Endodermal cell (in vitro differentiated cells): ENCODE measurements at regions not wholly inside any gene's neighbourhood (a gene's known extent, or its start where the extent isn't known, plus 50 kb on each side); places are given as distances from the start of the nearest gene placed in this dataset.
A peak's percentile ranks its signal among the peaks of the same experiment; 100 is the strongest.

Experiments used
- DNase-seq: peaks from one replicate; pipeline ENCODE4 v3.0.0-alpha.2; 2017
- H3K27ac ChIP-seq: 2 replicates; pipeline ENCODE4 v1.5.1; 2013; ENCODE audit warnings: mild to moderate bottlenecking, low read depth, low read length, moderate library complexity
- H3K27me3 ChIP-seq: 2 replicates; pipeline ENCODE4 v1.6.1; 2013; ENCODE audit warnings: mild to moderate bottlenecking, low read length, moderate library complexity; ENCODE audit not compliant: insufficient read depth, control insufficient read depth, poor library complexity, severe bottlenecking
- H3K36me3 ChIP-seq: 2 replicates; pipeline ENCODE4 v1.7.0; 2013; ENCODE audit warnings: mild to moderate bottlenecking, low read length, moderate library complexity; ENCODE audit not compliant: control insufficient read depth, insufficient read depth
- H3K4me1 ChIP-seq: one replicate; pipeline ENCODE4 v1.7.0; 2013; ENCODE audit warnings: low read length; ENCODE audit not compliant: control insufficient read depth, insufficient read depth
- H3K4me3 ChIP-seq: 2 replicates; pipeline ENCODE4 v1.5.1; 2013; ENCODE audit warnings: mild to moderate bottlenecking, low read length, moderate library complexity
- H3K9ac ChIP-seq: 2 replicates; pipeline ENCODE4 v1.6.1; 2013; ENCODE audit warnings: mild to moderate bottlenecking, low read length, moderate library complexity; ENCODE audit not compliant: poor library complexity, severe bottlenecking; ENCODE audit errors: extremely low read depth
- H3K9me3 ChIP-seq: 2 replicates; pipeline ENCODE4 v1.6.1; 2013; ENCODE audit warnings: mild to moderate bottlenecking, low read length, moderate library complexity; ENCODE audit not compliant: control insufficient read depth
- H3K27ac Mint-ChIP-seq: 2 replicates; pipeline ENCODE4 v1.8.0; 2020; ENCODE audit warnings: mixed read lengths
- H3K27me3 Mint-ChIP-seq: 2 replicates; pipeline ENCODE4 v1.8.0; 2021; ENCODE audit warnings: mild to moderate bottlenecking, mixed read lengths; ENCODE audit not compliant: insufficient read depth
- H3K36me3 Mint-ChIP-seq: 2 replicates; pipeline ENCODE4 v1.8.0; 2020; ENCODE audit warnings: low read depth, mixed read lengths
- H3K4me1 Mint-ChIP-seq: 2 replicates; pipeline ENCODE4 v1.8.0; 2020; ENCODE audit warnings: mixed read lengths
- H3K4me3 Mint-ChIP-seq: 2 replicates; pipeline ENCODE4 v1.8.0; 2020; ENCODE audit warnings: mild to moderate bottlenecking, moderate library complexity, mixed read lengths
- H3K9me3 Mint-ChIP-seq: 2 replicates; pipeline ENCODE4 v1.8.0; 2020; ENCODE audit warnings: mild to moderate bottlenecking, mixed read lengths
- WGBS, 2 experiments: methylation state at CpG; one replicate each; pipeline versions ENCODE4 v1.1.5 to v1.1.7; 2013; ENCODE audit warnings: missing lambda C conversion rate in 2 of 2, mixed read lengths in 1 of 2; ENCODE audit not compliant: insufficient coverage in 1 of 2, insufficient read length in 1 of 2; 5-methylcytosine and 5-hydroxymethylcytosine counted together
- TF ChIP-seq, protein P1 (sequence below): fragments of 200-600 bp; sonication (generic); conservative IDR thresholded peaks from 2 replicates; pipeline ENCODE4 v1.5.0; 2021; ENCODE audit warnings: antibody characterized with exemption, mild to moderate bottlenecking

DNA sequence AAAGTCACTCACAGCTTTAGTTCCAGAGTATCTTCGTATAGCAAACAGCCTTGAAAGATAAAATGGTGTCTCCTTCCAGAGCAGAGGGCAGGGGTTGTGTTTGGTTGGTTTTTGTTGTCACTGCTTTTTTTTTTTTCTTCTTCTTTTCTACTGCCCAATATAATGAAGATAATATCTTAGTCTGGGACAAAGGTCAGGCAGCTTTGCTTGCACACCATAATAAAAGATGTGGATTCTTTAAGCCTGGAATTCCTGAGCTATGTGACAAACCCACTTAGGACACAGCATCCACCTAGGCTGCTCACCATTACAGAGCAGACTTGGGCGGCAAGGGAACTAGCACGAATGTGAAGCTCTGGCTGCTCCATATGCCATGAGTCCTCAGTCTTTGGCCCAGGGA is 165.6 kb upstream of the MIR17HG start:
- H3K27ac ChIP-seq: no peak overlapping the region
- H3K9me3 Mint-ChIP-seq: no peaks in the 10 kb centered on the region
- H3K9ac ChIP-seq: no peak overlapping the region
- no peak overlapping the region for H3K4me3 Mint-ChIP-seq
- H3K4me1 Mint-ChIP-seq: peaks cover 6% of the 10 kb centered on the region
- no peak for DNase-seq
- H3K36me3 Mint-ChIP-seq: no peaks in the 10 kb centered on the region
- H3K9me3 ChIP-seq: no peaks in the 10 kb centered on the region
- TF ChIP-seq, protein P1, sequence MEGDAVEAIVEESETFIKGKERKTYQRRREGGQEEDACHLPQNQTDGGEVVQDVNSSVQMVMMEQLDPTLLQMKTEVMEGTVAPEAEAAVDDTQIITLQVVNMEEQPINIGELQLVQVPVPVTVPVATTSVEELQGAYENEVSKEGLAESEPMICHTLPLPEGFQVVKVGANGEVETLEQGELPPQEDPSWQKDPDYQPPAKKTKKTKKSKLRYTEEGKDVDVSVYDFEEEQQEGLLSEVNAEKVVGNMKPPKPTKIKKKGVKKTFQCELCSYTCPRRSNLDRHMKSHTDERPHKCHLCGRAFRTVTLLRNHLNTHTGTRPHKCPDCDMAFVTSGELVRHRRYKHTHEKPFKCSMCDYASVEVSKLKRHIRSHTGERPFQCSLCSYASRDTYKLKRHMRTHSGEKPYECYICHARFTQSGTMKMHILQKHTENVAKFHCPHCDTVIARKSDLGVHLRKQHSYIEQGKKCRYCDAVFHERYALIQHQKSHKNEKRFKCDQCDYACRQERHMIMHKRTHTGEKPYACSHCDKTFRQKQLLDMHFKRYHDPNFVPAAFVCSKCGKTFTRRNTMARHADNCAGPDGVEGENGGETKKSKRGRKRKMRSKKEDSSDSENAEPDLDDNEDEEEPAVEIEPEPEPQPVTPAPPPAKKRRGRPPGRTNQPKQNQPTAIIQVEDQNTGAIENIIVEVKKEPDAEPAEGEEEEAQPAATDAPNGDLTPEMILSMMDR: no peak
- H3K36me3 ChIP-seq: no peaks in the 10 kb centered on the region
- H3K27me3 ChIP-seq: peaks cover 10% of the 10 kb centered on the region
- H3K4me3 ChIP-seq: no peak overlapping the region
- 96% methylated on average over 3 of the region's 3 CpGs; no CpG with 5 or more reads in 1 of the 2 experiments for WGBS, 2 experiments
- no peak overlapping the region for H3K27ac Mint-ChIP-seq
- no peaks in the 10 kb centered on the region for H3K27me3 Mint-ChIP-seq
- H3K4me1 ChIP-seq: no peaks in the 10 kb centered on the region

DNA sequence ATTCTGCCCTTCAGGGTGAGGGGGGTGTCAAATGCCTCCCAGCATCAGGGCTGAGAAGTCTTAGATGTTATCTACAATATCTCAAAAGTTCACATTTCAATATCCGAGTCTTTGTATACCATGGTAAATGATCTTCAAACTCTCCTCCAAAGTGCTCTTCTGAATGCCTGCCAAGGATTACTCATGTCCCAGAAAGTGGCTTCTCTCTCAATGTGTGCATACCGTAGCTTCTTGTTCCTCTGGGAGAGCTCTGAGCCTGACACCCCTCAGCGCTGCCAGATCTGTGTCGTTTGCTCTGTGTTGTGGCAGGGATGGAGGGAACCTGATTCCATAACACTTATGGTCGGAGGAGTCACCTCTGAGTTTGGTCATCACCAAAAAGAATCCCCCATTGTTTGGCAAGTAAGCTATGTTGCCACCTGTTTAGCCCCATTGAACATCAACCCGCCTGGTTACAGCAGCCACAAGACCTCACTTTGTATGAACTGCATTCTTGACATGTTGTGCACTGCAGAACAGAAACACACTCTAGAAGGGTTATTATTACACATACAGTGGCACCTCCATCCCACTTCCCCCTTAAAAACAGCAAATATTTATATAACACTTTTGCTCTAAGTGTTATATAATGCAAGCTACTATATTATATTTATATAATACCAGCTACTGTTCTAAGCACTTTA is 163.1 kb upstream of the MIR17HG start:
- 82 to 85% methylated on average over 5 to 6 of the region's 6 CpGs for WGBS, 2 experiments
- Histone ChIP-seq H3K4me1 (no peaks in the 10 kb centered on the region), H3K27ac (no peak overlapping the region), H3K9me3 (no peaks in the 10 kb centered on the region), H3K36me3 (no peaks in the 10 kb centered on the region), H3K27me3 (peaks cover 3% of the 10 kb centered on the region), H3K4me3 (no peak overlapping the region), H3K9ac (no peak overlapping the region)
- Mint-ChIP-seq H3K36me3 (no peaks in the 10 kb centered on the region), H3K27ac (no peak overlapping the region), H3K27me3 (no peaks in the 10 kb centered on the region), H3K4me3 (no peak overlapping the region), H3K9me3 (no peaks in the 10 kb centered on the region), H3K4me1 (peaks cover 12% of the 10 kb centered on the region)
- TF ChIP-seq, protein P1: no peak
- no peak for DNase-seq

DNA sequence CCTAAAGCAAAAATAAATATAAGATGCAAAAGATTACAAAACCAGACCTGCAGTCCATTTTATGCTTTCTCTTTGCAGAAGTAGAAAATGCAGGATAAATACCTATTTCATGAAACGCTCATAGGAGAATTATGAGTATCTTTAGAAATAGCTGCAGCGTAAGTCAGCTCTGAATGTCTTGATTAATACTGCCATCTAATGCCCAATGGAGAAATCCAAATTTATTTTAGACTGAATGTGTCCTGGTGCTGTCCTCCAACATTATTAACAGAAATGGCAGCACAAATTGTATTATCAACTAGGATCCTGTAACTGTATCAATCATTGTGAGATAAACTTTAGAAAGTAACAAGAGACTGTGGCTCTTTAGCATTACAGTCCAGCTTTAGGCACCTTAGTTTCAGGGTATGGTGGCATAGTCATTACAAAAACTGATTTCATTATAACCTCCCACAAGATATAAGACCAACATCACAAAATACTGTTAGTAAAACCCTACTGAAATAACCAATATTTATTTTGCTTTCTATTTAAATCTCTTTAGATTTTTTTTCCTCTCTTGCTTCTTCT is 162.1 kb upstream of the MIR17HG start:
- TF ChIP-seq, protein P1: peak; percentile 53
- peaks cover 3% of the 10 kb centered on the region for H3K27me3 ChIP-seq
- Mint-ChIP-seq H3K9me3 (peaks cover 2% of the 10 kb centered on the region), H3K4me1 (peaks cover 20% of the 10 kb centered on the region), H3K27ac (no peak overlapping the region), H3K36me3 (no peaks in the 10 kb centered on the region), H3K4me3 (no peak overlapping the region), H3K27me3 (no peaks in the 10 kb centered on the region)
- H3K27ac ChIP-seq: no peak overlapping the region
- no peaks in the 10 kb centered on the region for H3K9me3 ChIP-seq
- no peak overlapping the region for H3K9ac ChIP-seq
- H3K36me3 ChIP-seq: no peaks in the 10 kb centered on the region
- H3K4me1 ChIP-seq: no peaks in the 10 kb centered on the region
- no peak for DNase-seq
- 71 to 89% methylated on average over 1 to 2 of the region's 2 CpGs for WGBS, 2 experiments
- H3K4me3 ChIP-seq: no peak overlapping the region
